PC-9 (cell line): ENCODE measurements at regions not wholly inside any gene's neighbourhood (a gene's known extent, or its start where the extent isn't known, plus 50 kb on each side); places are given as distances from the start of the nearest gene placed in this dataset.

Source experiments
- EZH2 ChIP-seq: fragments of 200-600 bp; sonication (generic); IDR thresholded peaks from 2 replicates; pipeline ENCODE4 v1.8.0; 2017; ENCODE audit warnings: antibody characterized with exemption, low read depth
- TF ChIP-seq, protein P1 (sequence below): fragments of 200-600 bp; sonication (generic); conservative IDR thresholded peaks from 2 replicates; pipeline ENCODE4 v1.6.1; 2017; ENCODE audit warnings: mixed run types, antibody characterized with exemption, mild to moderate bottlenecking, moderate library complexity

DNA sequence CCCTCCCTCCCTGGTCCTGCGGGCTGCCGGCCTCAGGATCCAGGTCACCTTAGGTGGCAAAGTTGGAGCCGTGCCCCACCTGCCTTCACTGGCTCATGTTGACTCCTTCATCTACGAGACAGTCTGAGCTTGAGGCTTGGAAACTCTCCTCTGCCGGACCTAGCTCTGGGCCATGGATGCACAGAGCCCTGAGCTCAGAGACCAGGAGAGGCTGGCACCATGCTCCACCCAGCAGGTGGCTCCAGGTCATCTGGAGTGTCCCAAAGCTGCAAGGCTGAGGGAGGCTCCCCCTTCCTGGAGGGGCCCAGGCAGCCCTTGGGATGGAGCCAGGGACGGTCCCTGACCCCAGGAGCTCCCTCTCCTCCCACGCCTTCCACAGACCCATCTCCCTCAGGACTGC lies 81.3 kb downstream of the PDGFA start:
- TF ChIP-seq, protein P1, sequence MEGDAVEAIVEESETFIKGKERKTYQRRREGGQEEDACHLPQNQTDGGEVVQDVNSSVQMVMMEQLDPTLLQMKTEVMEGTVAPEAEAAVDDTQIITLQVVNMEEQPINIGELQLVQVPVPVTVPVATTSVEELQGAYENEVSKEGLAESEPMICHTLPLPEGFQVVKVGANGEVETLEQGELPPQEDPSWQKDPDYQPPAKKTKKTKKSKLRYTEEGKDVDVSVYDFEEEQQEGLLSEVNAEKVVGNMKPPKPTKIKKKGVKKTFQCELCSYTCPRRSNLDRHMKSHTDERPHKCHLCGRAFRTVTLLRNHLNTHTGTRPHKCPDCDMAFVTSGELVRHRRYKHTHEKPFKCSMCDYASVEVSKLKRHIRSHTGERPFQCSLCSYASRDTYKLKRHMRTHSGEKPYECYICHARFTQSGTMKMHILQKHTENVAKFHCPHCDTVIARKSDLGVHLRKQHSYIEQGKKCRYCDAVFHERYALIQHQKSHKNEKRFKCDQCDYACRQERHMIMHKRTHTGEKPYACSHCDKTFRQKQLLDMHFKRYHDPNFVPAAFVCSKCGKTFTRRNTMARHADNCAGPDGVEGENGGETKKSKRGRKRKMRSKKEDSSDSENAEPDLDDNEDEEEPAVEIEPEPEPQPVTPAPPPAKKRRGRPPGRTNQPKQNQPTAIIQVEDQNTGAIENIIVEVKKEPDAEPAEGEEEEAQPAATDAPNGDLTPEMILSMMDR: no peak
- TF ChIP-seq EZH2: no peak
